Gastroesophageal sphincter (tissue), 4 donors: ENCODE measurements at regions not wholly inside any gene's neighbourhood (a gene's known extent, or its start where the extent isn't known, plus 50 kb on each side); places are given as distances from the start of the nearest gene placed in this dataset.

Source experiments
- ATAC-seq: fragments of 150-250 bp; one replicate; pipeline ENCODE4 v1.9.1; 2016; ENCODE audit warnings: mild to moderate bottlenecking, moderate library complexity
- H3K27ac ChIP-seq, 4 donors: fragments of 200-600 bp; sonication (generic) in 3 of 4; 1 replicate in 3 of 4; 2 replicates in 1 of 4; pipeline ENCODE4 v1.5.1; 2016 to 2019
- H3K27me3 ChIP-seq: fragments of 200-600 bp; sonication (generic); one replicate; pipeline ENCODE4 v1.5.1; 2019
- H3K36me3 ChIP-seq, 2 donors: fragments of 200-600 bp; sonication (generic); one replicate each; pipeline ENCODE4 v1.5.1; 2019; ENCODE audit warnings: control low read depth in 1 of 2
- H3K4me1 ChIP-seq, 3 donors: fragments of 200-600 bp; sonication (generic); 1 replicate in 2 of 3; 2 replicates in 1 of 3; pipeline ENCODE4 v1.5.1; 2016 to 2019; ENCODE audit warnings: control low read depth in 2 of 3
- H3K4me3 ChIP-seq, 2 donors: fragments of 200-600 bp; sonication (generic); one replicate each; pipeline ENCODE4 v1.5.1; 2019; ENCODE audit warnings: mild to moderate bottlenecking in 1 of 2, moderate library complexity in 1 of 2
- H3K9me3 ChIP-seq, 3 donors: fragments of 200-600 bp; sonication (generic); one replicate each; pipeline ENCODE4 v1.5.1; 2017 to 2019; ENCODE audit warnings: control low read depth in 2 of 3
- CTCF ChIP-seq, 4 experiments: fragments of 200-600 bp in 2 of 4; fragments of 450-650 bp in 2 of 4; sonication (generic) in 1 of 4; IDR thresholded peaks; one replicate each; pipeline ENCODE4 v1.5.1; 2017 to 2019; ENCODE audit warnings: antibody characterized with exemption in 4 of 4, mild to moderate bottlenecking in 2 of 4, moderate library complexity in 2 of 4
- EP300 ChIP-seq: sonication (generic); formaldehyde crosslinking; IDR thresholded peaks from one replicate; pipeline ENCODE4 v1.6.1; 2017; ENCODE audit warnings: antibody characterized with exemption, mild to moderate bottlenecking
- POLR2A ChIP-seq, 2 donors: fragments of 450-650 bp; IDR thresholded peaks; one replicate each; pipeline ENCODE4 v1.6.1; 2017; ENCODE audit warnings: antibody characterized with exemption in 2 of 2, mild to moderate bottlenecking in 2 of 2, moderate library complexity in 1 of 2
- POLR2AphosphoS5 ChIP-seq: sonication (generic); formaldehyde crosslinking; IDR thresholded peaks from one replicate; pipeline ENCODE4 v1.6.1; 2017; ENCODE audit warnings: antibody characterized with exemption
- WGBS, 2 donors: methylation state at CpG; one replicate each; pipeline ENCODE4 v1.1.5; 2018; ENCODE audit warnings: low coverage in 1 of 2; 5-methylcytosine and 5-hydroxymethylcytosine counted together

DNA sequence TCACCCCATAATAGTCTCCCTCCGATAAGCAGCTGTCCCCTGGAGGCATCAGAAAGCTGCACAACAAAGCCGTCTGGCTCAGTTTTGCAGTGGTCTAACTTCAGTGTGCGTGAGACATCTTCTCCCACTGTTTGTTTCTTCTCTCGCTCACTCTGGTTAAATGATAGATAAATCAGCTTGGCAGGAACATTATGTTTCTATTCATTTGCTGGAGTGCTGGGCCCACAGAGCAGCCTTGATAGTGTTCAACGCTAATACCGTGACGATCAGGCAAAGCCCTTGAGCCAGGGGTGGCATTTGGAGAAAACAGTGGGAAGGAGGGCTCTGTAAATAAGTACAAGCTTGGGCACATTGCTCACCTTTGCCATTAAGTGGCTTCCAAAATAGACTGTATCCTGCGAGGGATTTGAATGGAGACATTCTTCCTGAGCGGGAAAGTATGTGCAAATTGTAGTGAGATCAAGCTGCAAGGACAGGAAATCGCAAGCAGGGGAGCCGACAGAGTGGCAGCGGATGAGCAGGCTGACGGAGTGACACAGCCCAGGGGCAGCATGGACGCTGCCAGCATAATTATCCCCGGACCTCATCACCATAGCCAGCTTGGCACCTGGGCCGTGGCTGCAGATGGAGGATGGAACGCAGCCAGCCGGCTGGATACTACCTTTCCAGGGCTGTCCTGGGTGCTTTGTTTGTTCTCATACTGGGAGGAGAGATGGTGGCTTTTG, 256.8 kb upstream of the FZD8 start:
- TF ChIP-seq EP300 (no peak), CTCF (IDR thresholded peaks at IDR 0.05) (no peak), POLR2A (IDR thresholded peaks at IDR 0.05) (no peak)
- Histone ChIP-seq H3K36me3 (no peaks in the 10 kb centered on the region), H3K4me1 (no peaks in the 10 kb centered on the region), H3K4me3 (no peak overlapping the region), H3K27ac (no peak overlapping the region), H3K9me3 (no peaks in the 10 kb centered on the region), H3K27me3 (no peaks in the 10 kb centered on the region)
- ATAC-seq: no peak
- WGBS, 2 donors: 54 to 71% methylated on average over 11 to 16 of the region's 18 CpGs

- Histone ChIP-seq H3K4me3 (no peak overlapping the region), H3K4me1 (no peaks in the 10 kb centered on the region), H3K9me3 (no peaks in the 10 kb centered on the region), H3K27me3 (no peaks in the 10 kb centered on the region), H3K36me3 (no peaks in the 10 kb centered on the region), H3K27ac (no peak overlapping the region)
- ATAC-seq: no peak
- TF ChIP-seq POLR2AphosphoS5 (no peak), POLR2A (IDR thresholded peaks at IDR 0.05) (no peak), CTCF (IDR thresholded peaks at IDR 0.05) (no peak), EP300 (no peak)
- 57 to 65% methylated on average over 5 of the region's 5 CpGs for WGBS, 2 donors
Observed at GRCh38 chr10:35896001-35896400, 253.9 kb upstream of the FZD8 start.

DNA sequence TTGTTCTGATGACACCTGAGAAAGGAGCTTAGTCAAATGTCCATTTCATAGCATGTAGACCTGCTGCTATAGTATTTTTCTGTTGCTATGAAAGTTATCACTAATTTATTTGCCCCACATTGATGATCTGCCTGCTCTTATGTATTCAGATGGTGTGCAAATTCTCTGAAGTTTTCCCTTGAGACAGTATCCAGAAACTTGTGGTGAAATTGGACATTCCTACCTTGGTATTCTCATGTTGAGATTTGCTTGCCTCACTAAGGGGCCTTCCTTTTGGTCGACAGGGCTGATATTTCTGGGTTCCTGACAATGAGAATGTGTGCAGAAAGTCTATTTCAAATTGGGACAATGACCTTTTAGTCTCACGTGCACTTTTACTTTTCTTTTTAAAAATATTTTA, 253.2 kb upstream of the FZD8 start:
- 38 to 80% methylated on average over 1 to 2 of the region's 2 CpGs for WGBS, 2 donors
- TF ChIP-seq CTCF (IDR thresholded peaks at IDR 0.05): no peak
- no peak for TF ChIP-seq POLR2AphosphoS5
- TF ChIP-seq EP300: no peak
- TF ChIP-seq POLR2A (IDR thresholded peaks at IDR 0.05): no peak
- no peak for ATAC-seq

GRCh38 chr10:35892526-35892925, 250.4 kb upstream of the FZD8 start:
- WGBS, 2 donors: 94 to 97% methylated on average over 3 of the region's 3 CpGs
- Histone ChIP-seq H3K4me1 (no peaks in the 10 kb centered on the region), H3K9me3 (no peaks in the 10 kb centered on the region), H3K27me3 (no peaks in the 10 kb centered on the region), H3K4me3 (no peak overlapping the region), H3K36me3 (no peaks in the 10 kb centered on the region), H3K27ac (no peak overlapping the region)
- TF ChIP-seq EP300 (no peak), CTCF (IDR thresholded peaks at IDR 0.05) (no peak), POLR2AphosphoS5 (no peak), POLR2A (IDR thresholded peaks at IDR 0.05) (no peak)
- ATAC-seq: no peak

More for the DNA sequence above, 253.2 kb upstream of the FZD8 start:
- H3K27me3 ChIP-seq: no peaks in the 10 kb centered on the region
- no peaks in the 10 kb centered on the region for H3K36me3 ChIP-seq
- no peaks in the 10 kb centered on the region for H3K9me3 ChIP-seq
- H3K27ac ChIP-seq: no peak overlapping the region
- H3K4me1 ChIP-seq: no peaks in the 10 kb centered on the region
- H3K4me3 ChIP-seq: no peak overlapping the region

DNA sequence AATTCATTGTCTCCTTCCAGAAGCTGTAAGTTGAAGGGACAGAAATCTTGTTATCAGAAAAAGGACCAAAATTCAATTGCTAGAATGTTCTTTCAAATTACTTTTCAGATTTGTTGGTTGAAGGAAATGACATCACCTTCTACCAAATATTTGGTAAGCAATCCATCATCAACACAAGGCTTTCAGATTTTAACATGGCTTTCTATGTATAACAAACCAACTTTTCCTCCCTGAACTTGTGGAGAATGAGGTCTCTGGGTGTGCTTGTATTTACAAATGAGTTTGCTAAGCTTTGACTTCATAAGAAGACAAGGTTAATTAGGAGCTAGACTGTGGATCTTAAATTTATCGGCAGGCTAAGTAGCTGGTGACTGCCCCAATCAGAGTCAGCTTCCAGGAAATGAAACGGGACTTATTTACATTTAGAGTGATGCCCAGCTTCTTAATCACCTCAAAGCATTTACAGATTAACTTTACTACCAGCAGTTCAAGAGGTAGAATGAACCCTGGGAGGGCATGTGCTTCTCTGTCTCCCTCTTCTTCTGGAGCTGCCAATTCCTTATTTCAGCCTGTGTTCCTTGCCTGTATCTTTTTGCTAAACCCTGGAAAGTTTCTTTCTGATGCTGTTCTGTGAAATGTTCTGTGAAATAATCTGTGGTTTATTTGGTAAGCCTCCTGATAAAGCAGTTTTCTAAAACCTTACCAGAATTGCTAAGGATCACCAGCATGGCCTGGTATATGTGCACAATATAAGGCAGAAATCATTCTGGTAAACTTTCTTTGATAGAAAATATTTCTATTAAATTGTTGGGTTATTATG, 248.8 kb upstream of the FZD8 start:
- H3K9me3 ChIP-seq: no peaks in the 10 kb centered on the region
- no peak overlapping the region for H3K4me3 ChIP-seq
- no peaks in the 10 kb centered on the region for H3K36me3 ChIP-seq
- 35 to 51% methylated on average over 2 of the region's 2 CpGs for WGBS, 2 donors
- no peaks in the 10 kb centered on the region for H3K4me1 ChIP-seq
- no peak for ATAC-seq
- no peaks in the 10 kb centered on the region for H3K27me3 ChIP-seq
- no peak for TF ChIP-seq CTCF (IDR thresholded peaks at IDR 0.05)
- TF ChIP-seq POLR2A (IDR thresholded peaks at IDR 0.05): no peak
- no peak for TF ChIP-seq POLR2AphosphoS5
- TF ChIP-seq EP300: no peak
- H3K27ac ChIP-seq: no peak overlapping the region
